ENCODE measurements at regions not wholly inside any gene's neighbourhood (a gene's known extent, or its start where the extent isn't known, plus 50 kb on each side); places are given as distances from the start of the nearest gene placed in this dataset.
A peak's percentile ranks its signal among the peaks of the same experiment; 100 is the strongest.

DNA sequence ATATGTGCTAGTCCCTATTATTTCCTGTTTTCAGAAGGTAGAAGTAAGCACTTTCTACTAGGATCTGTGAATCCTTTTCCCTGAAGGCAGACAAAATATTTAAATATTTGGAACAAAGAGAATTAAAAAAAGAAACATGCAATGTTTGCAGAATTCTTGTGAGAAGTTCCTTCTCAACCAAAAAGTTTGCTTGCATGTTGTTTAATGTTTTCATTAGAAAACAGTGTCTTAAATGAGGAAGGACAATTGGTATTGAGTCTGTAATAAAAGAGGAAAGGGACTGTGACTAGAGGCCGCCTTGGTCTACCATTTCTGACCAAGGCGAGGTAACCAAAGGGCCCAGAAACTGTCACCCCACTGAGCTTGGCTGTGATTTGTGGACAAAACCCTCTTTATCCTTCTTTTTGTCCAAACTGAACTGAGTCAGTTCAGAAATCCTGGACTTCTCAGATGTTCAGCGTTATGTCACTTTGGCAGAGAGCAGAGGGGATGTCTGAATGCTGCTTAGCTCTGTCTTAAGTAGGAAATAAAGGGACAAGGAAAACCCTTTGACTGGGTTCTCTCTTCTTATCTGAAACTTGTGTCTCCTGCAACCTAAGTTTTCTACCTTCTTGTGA lies 129.8 kb upstream of the CPM start:
- DNase-seq (ENCODE audit: low read depth), result no peak

GRCh38 chr12:69064734-69065443 lies 131.9 kb upstream of the CPM start:
- no peak for DNase-seq (ENCODE audit: low read depth)

GRCh38 chr12:69065775-69066174 lies 132.8 kb upstream of the CPM start:
- DNase-seq (ENCODE audit: low read depth), result no peak

GRCh38 chr12:69066492-69067373 lies 133.8 kb upstream of the CPM start:
- DNase-seq (ENCODE audit: low read depth), result no peak

DNA sequence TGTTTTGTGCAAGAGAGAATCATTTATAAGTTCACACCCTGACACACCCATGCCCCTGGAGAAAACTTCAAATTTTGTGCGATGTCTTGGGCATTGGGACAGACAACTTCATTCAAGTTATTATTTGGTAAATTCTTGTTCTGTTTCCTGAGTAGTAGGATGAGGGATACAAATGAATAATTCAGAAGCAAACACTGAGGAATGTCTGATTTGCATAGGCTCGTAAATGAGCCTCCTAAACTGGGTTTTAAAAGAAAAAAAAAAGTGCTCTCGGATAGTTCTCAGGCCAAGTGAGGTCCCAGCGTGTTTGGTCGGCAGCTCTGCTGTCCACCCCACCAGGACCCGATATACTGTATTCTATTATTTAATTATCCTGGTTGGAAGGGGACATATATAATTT lies 134.7 kb upstream of the CPM start:
- DNase-seq (ENCODE audit: low read depth), result no peak

DNA sequence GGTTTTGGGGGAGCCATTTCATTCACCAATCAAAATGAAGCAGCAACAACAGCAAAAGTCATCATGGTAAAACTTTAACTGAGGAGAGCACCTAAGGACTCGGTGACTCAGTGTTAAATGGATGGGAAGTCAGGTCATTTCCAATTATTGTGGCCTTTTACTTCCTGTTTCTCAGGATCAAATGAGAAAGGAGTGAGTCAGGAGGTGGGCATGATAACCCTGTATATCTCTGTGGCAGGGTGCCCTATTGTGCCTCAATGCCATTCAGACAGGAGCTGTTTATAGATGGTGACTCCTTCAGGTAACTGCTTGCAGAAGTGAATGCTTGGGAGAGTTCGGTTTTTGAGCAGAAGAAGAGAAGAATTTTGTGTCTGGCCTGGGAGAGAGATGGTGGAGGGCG lies 135.5 kb upstream of the CPM start:
- no peak for DNase-seq (ENCODE audit: low read depth)

DNA sequence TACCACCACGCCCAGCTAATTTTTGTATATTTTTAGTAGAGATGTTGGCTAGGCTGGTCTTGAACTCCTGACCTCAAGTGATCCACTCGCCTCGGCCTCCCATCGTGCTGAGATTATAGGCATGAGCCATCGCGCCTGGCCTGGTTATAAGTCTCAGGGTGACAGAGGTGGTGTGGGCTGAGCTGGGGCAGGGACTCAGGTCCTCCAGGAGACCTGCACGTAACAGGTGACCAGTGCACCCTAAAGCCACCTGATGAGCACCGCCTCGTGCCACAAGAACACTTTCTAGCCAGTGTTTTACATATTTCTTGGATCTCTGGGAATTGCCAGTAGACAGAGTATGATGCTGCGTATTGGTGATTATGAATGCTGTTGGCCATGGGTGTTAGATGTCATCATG lies 136.5 kb upstream of the CPM start:
- DNase-seq (ENCODE audit: low read depth), result no peak

- DNase-seq (ENCODE audit: low read depth), result peak; percentile 15
Measured at GRCh38 chr12:69070319-69071090, 137.5 kb upstream of the CPM start.

DNA sequence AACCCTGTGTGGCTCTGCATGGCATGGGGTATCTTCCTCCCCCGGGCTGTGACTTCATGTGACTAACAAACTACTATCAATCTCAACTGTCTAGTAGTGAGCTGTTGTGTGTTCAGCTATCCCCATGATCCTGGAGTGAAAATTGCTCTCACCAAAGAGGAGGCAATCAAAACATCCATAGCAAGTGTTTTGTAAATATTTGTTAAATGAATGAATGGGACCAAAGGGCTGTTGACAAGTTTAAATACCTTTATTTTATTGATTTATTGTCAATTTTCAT lies 138.1 kb upstream of the CPM start:
- no peak for DNase-seq (ENCODE audit: low read depth)

DNA sequence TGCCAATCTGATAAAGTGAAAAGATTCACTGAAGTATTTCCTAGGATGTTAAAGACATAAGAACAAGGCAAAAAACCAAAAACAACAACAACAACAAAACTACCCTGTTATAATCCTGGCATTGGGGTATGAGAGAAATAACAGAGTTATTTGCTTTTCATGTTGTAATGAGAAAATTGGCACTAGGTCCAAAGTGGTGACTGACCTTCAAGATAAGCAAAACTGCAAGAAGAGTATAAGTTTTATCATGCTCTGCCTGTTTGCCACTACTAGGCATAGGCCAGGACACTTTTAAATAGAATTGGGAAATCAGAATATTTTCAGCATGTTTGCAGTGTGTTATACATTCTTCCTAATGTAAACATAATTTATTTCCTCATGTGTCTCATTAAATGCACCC lies 140.1 kb upstream of the CPM start:
- DNase-seq (ENCODE audit: low read depth), result no peak

DNA sequence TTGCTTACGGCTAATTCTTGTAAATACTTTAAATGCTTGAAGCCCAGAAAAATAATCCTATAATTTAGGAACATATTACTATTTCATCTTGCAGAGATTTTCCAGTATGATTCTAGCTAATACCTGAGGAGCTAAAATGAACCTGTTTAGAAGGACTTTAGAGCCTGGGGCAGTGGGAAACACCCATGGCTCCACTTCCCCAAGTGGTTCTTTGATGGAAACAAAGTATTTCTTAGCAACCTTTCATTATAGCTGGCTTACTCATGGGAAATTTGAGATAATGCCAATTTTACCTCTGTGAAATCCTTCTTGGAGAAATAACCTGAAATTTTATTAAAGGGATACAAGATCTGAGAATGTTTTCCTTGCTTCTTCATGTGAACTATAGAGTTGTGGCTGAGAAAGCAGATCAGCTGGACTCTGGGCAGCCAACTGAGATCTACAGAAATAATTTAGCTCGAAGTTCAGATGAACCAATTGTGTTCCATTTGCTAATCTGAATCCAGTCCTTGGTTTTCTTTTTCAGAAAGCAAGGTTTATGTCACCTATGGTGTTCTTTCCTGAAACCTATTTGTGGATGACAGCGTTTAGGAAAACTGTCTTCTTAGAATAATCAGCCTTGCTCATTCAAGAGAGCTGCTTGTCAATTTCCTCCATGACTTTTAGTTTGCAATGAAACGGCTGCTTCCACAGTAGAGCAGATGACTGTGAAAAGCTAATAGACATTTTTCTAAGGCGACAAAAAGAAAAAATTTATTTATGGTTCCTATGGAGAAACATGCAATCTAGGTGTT lies 141.8 kb upstream of the CPM start:
- no peak for DNase-seq (ENCODE audit: low read depth)

GRCh38 chr12:69083689-69084088 lies 150.7 kb upstream of the CPM start:
- DNase-seq (ENCODE audit: low read depth), result no peak

GRCh38 chr12:69084816-69085378 lies 151.9 kb upstream of the CPM start:
- DNase-seq (ENCODE audit: low read depth), result no peak

- no peak for DNase-seq (ENCODE audit: low read depth)
Measured at GRCh38 chr12:69085852-69086251, 152.9 kb upstream of the CPM start.

GRCh38 chr12:69087986-69088385 lies 151.4 kb upstream of the CPSF6 start:
- DNase-seq (ENCODE audit: low read depth), result no peak

- no peak for DNase-seq (ENCODE audit: low read depth)
Measured at GRCh38 chr12:69090722-69091121, 148.6 kb upstream of the CPSF6 start.

DNA sequence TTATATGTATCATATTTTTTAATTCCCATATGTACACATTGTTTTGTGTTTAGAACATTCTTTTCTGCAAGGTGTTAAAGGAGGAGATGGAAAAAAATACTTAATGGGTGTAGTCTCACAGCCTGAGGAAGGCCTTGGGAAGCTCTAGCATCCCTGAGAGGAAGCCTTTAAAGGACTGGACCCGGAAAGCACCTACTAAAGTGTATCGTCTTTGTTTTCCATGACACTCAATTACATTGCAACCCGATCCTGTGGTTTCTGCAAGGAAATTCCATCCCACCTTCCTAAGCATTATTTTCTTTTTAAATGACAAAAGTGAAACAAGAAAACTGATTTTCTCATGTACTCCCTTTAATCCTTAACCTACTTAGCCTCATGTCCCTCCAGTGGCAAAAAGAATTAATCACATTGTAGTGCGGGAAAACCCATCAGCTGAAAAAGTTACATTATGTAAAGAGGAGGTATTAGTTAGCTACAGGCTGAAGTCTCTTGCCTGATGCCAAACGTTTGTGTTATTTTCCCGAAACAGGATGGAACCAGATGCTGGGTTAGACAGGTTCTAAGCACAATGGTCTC lies 147.8 kb upstream of the CPSF6 start:
- no peak for DNase-seq (ENCODE audit: low read depth)

- no peak for DNase-seq (ENCODE audit: low read depth)
Measured at GRCh38 chr12:69092137-69092536, 147.2 kb upstream of the CPSF6 start.

GRCh38 chr12:69094606-69095216 lies 144.7 kb upstream of the CPSF6 start:
- no peak for DNase-seq (ENCODE audit: low read depth)

DNA sequence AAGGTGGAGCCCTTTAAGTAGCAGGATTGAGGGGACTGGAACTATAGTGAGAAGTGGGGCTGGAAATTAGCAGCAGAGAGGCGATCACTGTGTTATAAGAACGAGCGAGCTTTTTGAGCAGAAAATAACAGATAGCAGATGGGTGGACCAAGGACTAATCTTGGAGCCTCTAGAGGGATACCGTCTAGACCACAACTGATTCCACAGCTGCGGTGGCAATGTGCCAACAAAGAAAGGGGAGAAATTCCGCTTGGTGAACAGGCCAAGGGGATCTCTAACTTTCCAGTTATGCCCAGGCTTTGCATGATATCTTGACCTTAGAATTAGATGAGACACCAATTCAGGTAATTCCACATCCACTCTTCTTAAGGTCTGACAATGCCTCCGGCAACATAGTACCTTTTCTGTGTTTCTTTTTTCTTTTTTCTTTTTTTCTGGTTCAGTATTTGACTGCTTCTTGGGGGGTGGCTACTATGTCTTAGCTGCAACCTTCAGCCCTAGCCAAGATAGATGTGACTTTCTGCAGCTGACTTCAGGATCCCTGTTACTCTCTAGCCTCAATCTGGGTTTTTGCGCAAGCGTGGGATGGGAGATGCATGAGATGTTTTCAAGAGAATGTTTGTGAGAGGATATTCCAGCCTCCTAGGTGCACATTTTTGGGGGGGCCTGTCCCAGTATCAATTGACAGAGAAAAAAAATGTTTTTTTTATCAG lies 143.4 kb upstream of the CPSF6 start:
- DNase-seq (ENCODE audit: low read depth), result no peak

Data from stimulated activated CD8-positive, alpha-beta memory T cell treated with anti-CD3 and anti-CD28 coated beads, Interleukin-12 subunit alpha, Interleukin-12 subunit beta, amount 100 ng/mL, for 4 hours (primary cell).